HTERT RPE-1 (cell line): ENCODE measurements at regions not wholly inside any gene's neighbourhood (a gene's known extent, or its start where the extent isn't known, plus 50 kb on each side); places are given as distances from the start of the nearest gene placed in this dataset.
"Not testable (repeated sequence)": the region's sequence is repeated elsewhere in the genome, so short reads cannot be mapped to it uniquely, and the experiment has no call there.

Experiments used
- in situ Hi-C: fragments of 300-500 bp; cut with MboI; formaldehyde crosslinking; loops from 4 replicates; pipeline ENCODE4 v1.14.3; 2020; ENCODE audit warnings: low sequenced_read_pairs

GRCh38 chr3:168802766-168803165 lies 707.0 kb upstream of the GOLIM4 start:
- in situ Hi-C loops = no loop called here

GRCh38 chr3:168801794-168802193 lies 706.1 kb upstream of the GOLIM4 start:
- in situ Hi-C loops = no loop called here

- in situ Hi-C loops = no loop called here
Observed at GRCh38 chr3:168796339-168796738, 700.6 kb upstream of the GOLIM4 start.

GRCh38 chr3:168794427-168794826 lies 698.7 kb upstream of the GOLIM4 start:
- in situ Hi-C loops = no loop called here

GRCh38 chr3:168782193-168782592 lies 686.5 kb upstream of the GOLIM4 start:
- in situ Hi-C loops = no loop called here

- in situ Hi-C loops = not testable (repeated sequence)
Observed at GRCh38 chr3:168779970-168780645, 684.4 kb upstream of the GOLIM4 start.

GRCh38 chr3:168753724-168754123 lies 658.0 kb upstream of the GOLIM4 start:
- in situ Hi-C loops = no loop called here

GRCh38 chr3:168752339-168752738 lies 656.6 kb upstream of the GOLIM4 start:
- in situ Hi-C loops = no loop called here

GRCh38 chr3:168747697-168748096 lies 652.0 kb upstream of the GOLIM4 start:
- in situ Hi-C loops = no loop called here

- in situ Hi-C loops = no loop called here
Observed at GRCh38 chr3:168738527-168739325, 643.0 kb upstream of the GOLIM4 start.

GRCh38 chr3:168736202-168736601 lies 640.5 kb upstream of the GOLIM4 start:
- in situ Hi-C loops = no loop called here

GRCh38 chr3:168730073-168730472 lies 634.3 kb upstream of the GOLIM4 start:
- in situ Hi-C loops = no loop called here

- in situ Hi-C loops = no loop called here
Observed at GRCh38 chr3:168722091-168722490, 626.4 kb upstream of the GOLIM4 start.

- in situ Hi-C loops = no loop called here
Observed at GRCh38 chr3:168714609-168715240, 619.0 kb upstream of the GOLIM4 start.

- in situ Hi-C loops = no loop called here
Observed at GRCh38 chr3:168709073-168709472, 613.3 kb upstream of the GOLIM4 start.

GRCh38 chr3:168707900-168708299 lies 612.2 kb upstream of the GOLIM4 start:
- in situ Hi-C loops = no loop called here

- in situ Hi-C loops = no loop called here
Observed at GRCh38 chr3:168705412-168705811, 609.7 kb upstream of the GOLIM4 start.

GRCh38 chr3:168696051-168696450 lies 600.3 kb upstream of the GOLIM4 start:
- in situ Hi-C loops = no loop called here

- in situ Hi-C loops = no loop called here
Observed at GRCh38 chr3:168693870-168694269, 598.1 kb upstream of the GOLIM4 start.

- in situ Hi-C loops = no loop called here
Observed at GRCh38 chr3:168688267-168688666, 592.5 kb upstream of the GOLIM4 start.

GRCh38 chr3:168684519-168684918 lies 588.8 kb upstream of the GOLIM4 start:
- in situ Hi-C loops = no loop called here

- in situ Hi-C loops = no loop called here
Observed at GRCh38 chr3:168678730-168679129, 583.0 kb upstream of the GOLIM4 start.
